ENCODE measurements at regions not wholly inside any gene's neighbourhood (a gene's known extent, or its start where the extent isn't known, plus 50 kb on each side); places are given as distances from the start of the nearest gene placed in this dataset.
"Not testable (repeated sequence)": the region's sequence is repeated elsewhere in the genome, so short reads cannot be mapped to it uniquely, and the experiment has no call there.

DNA sequence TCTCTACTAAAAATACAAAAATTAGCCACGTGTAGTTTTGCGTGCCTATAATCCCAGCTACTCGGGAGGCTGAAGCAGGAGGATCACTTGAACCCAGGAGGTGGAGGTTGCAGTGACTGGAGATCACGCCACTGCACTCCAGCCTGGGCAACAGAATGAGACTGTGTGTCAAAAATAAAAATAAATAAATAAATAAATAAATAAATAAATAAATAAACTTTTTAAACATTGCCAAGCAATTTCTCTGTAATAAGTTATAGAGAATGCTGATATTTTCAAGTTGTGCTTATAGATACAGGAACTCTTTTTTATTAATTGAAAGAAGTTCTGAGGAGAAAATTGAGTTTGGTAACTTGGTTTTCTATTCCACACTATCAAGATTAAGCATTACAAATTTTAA lies 91.9 kb upstream of the ALDH1A1 start:
- H3K36me3 Mint-ChIP-seq (ENCODE audit: low read depth); H3K4me1 Mint-ChIP-seq (ENCODE audit: low read depth); H3K27me3 Mint-ChIP-seq; H3K4me3 Mint-ChIP-seq; H3K27ac Mint-ChIP-seq; H3K9me3 Mint-ChIP-seq; intact Hi-C loops (cut with micrococcal nuclease): not testable (repeated sequence)

DNA sequence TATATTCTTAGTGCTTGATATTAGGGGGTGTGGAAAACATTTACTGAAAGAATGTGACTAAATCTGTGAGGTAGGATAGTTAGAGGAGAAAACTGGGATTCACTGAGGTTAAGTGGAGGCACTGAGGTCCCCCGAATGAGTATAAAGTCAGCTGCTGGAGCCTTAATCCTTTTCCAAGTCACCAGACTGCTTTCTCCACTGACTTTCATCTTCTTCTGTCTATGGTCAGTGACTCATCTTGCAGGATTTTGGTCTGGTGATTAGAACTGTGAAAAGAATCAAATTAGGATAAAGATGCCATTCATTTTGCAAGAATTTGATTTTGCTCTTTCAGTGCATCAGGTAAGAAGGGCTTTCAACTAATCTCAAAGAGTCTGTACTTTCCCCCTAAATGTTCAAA lies 89.3 kb upstream of the ALDH1A1 start:
- H3K4me1 Mint-ChIP-seq (ENCODE audit: low read depth), result no peaks in the 10 kb centered on the region
- no peak overlapping the region for H3K27ac Mint-ChIP-seq

DNA sequence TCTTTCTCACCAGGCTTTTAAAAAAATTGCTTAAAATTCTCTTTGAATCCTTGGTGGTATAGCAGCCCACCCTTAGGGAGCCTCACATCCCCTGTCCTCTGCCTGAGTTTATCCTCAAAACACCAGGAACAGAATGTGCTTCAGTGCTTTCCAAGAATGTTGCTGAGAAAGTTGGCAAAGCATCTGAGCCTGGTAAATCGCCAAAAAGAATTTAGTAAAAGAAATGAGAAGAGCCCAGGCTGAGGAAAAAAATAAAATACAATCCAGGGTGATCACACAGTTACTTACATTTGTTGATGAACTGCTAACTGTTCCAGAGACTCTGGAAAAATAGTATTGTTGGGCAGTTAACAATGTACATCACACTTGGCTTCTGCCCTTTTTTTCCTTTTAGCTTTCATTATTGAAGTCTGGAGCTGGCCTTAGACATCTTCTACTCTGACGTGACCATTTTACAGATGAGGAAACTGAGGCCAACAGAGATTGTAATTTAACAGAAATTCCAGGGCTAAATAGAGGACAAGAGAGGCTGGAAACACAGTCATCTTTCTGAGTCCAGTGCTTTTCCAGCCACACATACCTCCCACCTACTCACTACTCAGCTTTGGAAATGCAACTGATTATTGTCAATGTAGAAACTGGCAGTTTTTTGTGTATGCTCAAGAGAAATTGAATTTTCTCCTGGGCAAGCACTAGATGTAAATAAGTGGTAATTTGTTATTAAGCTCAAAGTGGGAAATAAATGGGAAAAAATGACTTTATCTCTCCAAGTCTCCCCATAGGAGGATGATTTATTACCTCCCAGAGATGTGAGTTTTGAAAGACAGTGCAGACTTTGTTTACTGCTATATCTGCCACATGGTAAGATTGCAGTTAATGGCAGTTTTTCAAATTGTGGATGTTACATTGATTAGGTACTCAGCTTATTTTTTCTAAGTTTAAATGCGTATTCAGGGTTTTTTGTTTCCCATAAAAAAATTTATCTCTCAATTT lies 86.7 kb upstream of the ALDH1A1 start:
- no peak overlapping the region for H3K27ac Mint-ChIP-seq
- H3K4me1 Mint-ChIP-seq (ENCODE audit: low read depth), result no peaks in the 10 kb centered on the region
- H3K9me3 Mint-ChIP-seq, result no peaks in the 10 kb centered on the region
- no peaks in the 10 kb centered on the region for H3K36me3 Mint-ChIP-seq (ENCODE audit: low read depth)
- no peak overlapping the region for H3K4me3 Mint-ChIP-seq
- H3K27me3 Mint-ChIP-seq, result no peaks in the 10 kb centered on the region
- intact Hi-C loops (cut with micrococcal nuclease), result no loop called here

More for the DNA sequence above, 89.3 kb upstream of the ALDH1A1 start:
- no peaks in the 10 kb centered on the region for H3K36me3 Mint-ChIP-seq (ENCODE audit: low read depth)
- intact Hi-C loops (cut with micrococcal nuclease), result no loop called here
- no peaks in the 10 kb centered on the region for H3K9me3 Mint-ChIP-seq
- no peaks in the 10 kb centered on the region for H3K27me3 Mint-ChIP-seq
- H3K4me3 Mint-ChIP-seq, result no peak overlapping the region

GRCh38 chr9:73038613-73039012 lies 85.8 kb upstream of the ALDH1A1 start:
- intact Hi-C loops (cut with micrococcal nuclease), result no loop called here
- Mint-ChIP-seq H3K36me3 (ENCODE audit: low read depth) (no peaks in the 10 kb centered on the region), H3K9me3 (no peaks in the 10 kb centered on the region), H3K4me3 (no peak overlapping the region), H3K27me3 (no peaks in the 10 kb centered on the region), H3K27ac (no peak overlapping the region), H3K4me1 (ENCODE audit: low read depth) (no peaks in the 10 kb centered on the region)

- H3K27me3 Mint-ChIP-seq, result no peaks in the 10 kb centered on the region
- no peaks in the 10 kb centered on the region for H3K4me1 Mint-ChIP-seq (ENCODE audit: low read depth)
- no peaks in the 10 kb centered on the region for H3K9me3 Mint-ChIP-seq
- no peak overlapping the region for H3K27ac Mint-ChIP-seq
- no peaks in the 10 kb centered on the region for H3K36me3 Mint-ChIP-seq (ENCODE audit: low read depth)
- intact Hi-C loops (cut with micrococcal nuclease), result no loop called here
- H3K4me3 Mint-ChIP-seq, result no peak overlapping the region
Observed at GRCh38 chr9:73038089-73038509, 85.2 kb upstream of the ALDH1A1 start.

GRCh38 chr9:73037613-73038012 lies 84.8 kb upstream of the ALDH1A1 start:
- Mint-ChIP-seq H3K36me3 (ENCODE audit: low read depth) (no peaks in the 10 kb centered on the region), H3K27ac (no peak overlapping the region), H3K27me3 (no peaks in the 10 kb centered on the region), H3K4me1 (ENCODE audit: low read depth) (no peaks in the 10 kb centered on the region), H3K4me3 (no peak overlapping the region), H3K9me3 (no peaks in the 10 kb centered on the region)
- intact Hi-C loops (cut with micrococcal nuclease), result no loop called here

- Mint-ChIP-seq H3K4me3 (no peak overlapping the region), H3K27me3 (no peaks in the 10 kb centered on the region), H3K9me3 (no peaks in the 10 kb centered on the region), H3K36me3 (ENCODE audit: low read depth) (no peaks in the 10 kb centered on the region), H3K27ac (no peak overlapping the region), H3K4me1 (ENCODE audit: low read depth) (no peaks in the 10 kb centered on the region)
- intact Hi-C loops (cut with micrococcal nuclease), result no loop called here
Observed at GRCh38 chr9:73034962-73035361, 82.1 kb upstream of the ALDH1A1 start.

DNA sequence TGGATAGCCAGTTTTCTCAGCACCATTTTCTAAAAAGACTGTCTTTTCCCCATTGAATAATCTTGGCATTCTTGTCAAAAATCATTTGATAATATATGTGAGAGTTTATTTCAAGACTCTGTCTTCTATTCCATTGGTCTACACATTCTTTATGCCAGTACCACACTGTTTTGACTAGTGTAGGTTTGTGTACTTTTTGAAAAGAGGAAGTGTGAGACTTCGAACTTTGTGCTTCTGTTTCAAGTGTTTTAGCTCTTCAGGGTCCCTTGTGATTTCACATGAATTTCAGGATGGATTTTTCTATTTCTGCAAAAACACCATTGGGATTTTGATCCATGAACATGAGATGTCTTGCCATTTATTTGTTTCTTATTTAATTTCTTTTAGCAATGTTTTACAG lies 78.5 kb upstream of the ALDH1A1 start:
- Mint-ChIP-seq H3K4me3 (no peak overlapping the region), H3K27me3 (no peaks in the 10 kb centered on the region), H3K4me1 (ENCODE audit: low read depth) (no peaks in the 10 kb centered on the region), H3K27ac (no peak overlapping the region), H3K9me3 (no peaks in the 10 kb centered on the region), H3K36me3 (ENCODE audit: low read depth) (no peaks in the 10 kb centered on the region)
- intact Hi-C loops (cut with micrococcal nuclease), result no loop called here

DNA sequence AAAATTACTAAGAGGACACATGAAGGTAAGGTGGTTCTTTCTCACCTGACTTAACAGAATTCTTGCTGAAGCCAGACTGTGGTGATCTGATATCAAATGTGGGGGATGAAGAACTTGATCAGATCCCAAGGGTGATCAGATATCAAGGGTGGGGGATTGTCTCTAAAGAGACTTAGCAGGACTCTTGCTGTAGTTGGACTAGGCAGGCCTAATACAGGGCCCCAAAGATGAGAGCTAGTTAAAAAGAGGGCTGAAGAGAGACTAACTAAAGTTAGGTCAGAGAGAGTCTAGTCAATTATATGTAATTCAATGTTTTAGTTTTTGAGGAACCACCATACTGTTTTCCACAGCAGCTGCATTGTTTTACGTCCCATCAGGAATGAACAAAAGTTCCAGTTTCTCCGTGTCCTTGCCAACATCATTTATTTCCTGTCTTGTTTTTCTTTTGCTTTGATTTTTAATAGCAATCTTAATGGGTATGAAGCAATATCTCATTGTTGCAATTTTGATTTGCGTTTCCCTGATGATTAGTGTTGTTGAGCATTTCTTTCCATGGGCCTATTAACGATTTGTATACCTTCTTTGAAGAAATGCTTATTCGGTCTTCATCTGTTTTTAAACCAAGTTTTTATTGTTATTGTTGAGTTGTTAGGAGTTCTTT lies 77.6 kb upstream of the ALDH1A1 start:
- Mint-ChIP-seq H3K4me3 (no peak overlapping the region), H3K9me3 (no peaks in the 10 kb centered on the region), H3K36me3 (ENCODE audit: low read depth) (no peaks in the 10 kb centered on the region), H3K27ac (no peak overlapping the region), H3K27me3 (no peaks in the 10 kb centered on the region), H3K4me1 (ENCODE audit: low read depth) (no peaks in the 10 kb centered on the region)
- intact Hi-C loops (cut with micrococcal nuclease), result no loop called here

GRCh38 chr9:73029346-73029745 lies 76.5 kb upstream of the ALDH1A1 start:
- H3K27ac Mint-ChIP-seq, result no peak overlapping the region
- intact Hi-C loops (cut with micrococcal nuclease), result no loop called here
- H3K36me3 Mint-ChIP-seq (ENCODE audit: low read depth), result no peaks in the 10 kb centered on the region
- H3K4me1 Mint-ChIP-seq (ENCODE audit: low read depth), result no peaks in the 10 kb centered on the region
- H3K9me3 Mint-ChIP-seq, result no peaks in the 10 kb centered on the region
- H3K4me3 Mint-ChIP-seq, result no peak overlapping the region
- no peaks in the 10 kb centered on the region for H3K27me3 Mint-ChIP-seq

DNA sequence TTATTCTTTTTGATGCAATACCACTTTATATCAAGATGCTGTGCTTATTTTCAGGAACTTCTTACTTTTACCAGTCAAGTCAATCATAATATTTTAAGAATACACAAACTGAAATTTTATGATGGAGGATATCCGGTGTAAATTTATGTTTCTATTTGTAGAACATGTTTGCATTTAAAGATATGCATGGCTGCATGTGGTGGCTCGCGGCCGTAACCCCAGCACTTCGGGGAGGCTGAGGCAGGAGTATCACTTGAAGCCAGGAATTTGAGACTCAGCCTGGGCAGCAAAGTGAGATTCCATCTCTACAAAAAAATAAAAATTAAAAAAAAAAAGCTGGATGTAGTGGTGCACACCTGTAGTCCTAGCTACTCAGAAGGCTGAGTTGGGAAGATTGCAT lies 73.5 kb upstream of the ALDH1A1 start:
- H3K4me3 Mint-ChIP-seq, result no peak overlapping the region
- intact Hi-C loops (cut with micrococcal nuclease), result no loop called here

DNA sequence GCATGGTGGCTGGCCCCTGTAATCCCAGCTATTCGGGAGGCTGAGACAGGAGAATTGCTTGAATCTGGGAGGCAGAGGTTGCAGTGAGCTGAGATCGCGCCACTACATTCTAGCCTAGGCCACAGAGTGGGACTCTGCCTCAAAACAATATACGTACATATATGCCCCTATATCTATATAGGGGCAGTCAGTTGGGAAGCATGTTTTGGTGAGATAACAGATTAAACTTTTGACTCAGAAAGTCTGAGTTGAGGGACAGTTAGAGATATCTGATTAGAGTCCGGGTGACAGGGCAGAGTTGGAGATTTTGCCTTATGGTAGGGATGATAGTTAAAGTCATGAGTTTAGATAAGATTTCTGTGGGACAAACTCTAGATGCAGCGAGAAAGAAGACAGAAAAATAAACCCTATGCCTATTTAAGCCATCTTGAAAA lies 71.8 kb upstream of the ALDH1A1 start:
- intact Hi-C loops (cut with micrococcal nuclease), result loop anchor here (2.0 kb wide), 1 partner anchor 158 kb away; no protein-coding TSS in a partner anchor
- H3K27ac Mint-ChIP-seq, result no peak overlapping the region
- H3K36me3 Mint-ChIP-seq (ENCODE audit: low read depth), result no peaks in the 10 kb centered on the region
- no peak overlapping the region for H3K4me3 Mint-ChIP-seq
- no peaks in the 10 kb centered on the region for H3K4me1 Mint-ChIP-seq (ENCODE audit: low read depth)
- H3K9me3 Mint-ChIP-seq, result no peaks in the 10 kb centered on the region
- no peaks in the 10 kb centered on the region for H3K27me3 Mint-ChIP-seq

More for the DNA sequence above, 73.5 kb upstream of the ALDH1A1 start:
- H3K27me3 Mint-ChIP-seq, result no peaks in the 10 kb centered on the region
- no peak overlapping the region for H3K27ac Mint-ChIP-seq
- H3K4me1 Mint-ChIP-seq (ENCODE audit: low read depth), result no peaks in the 10 kb centered on the region
- H3K9me3 Mint-ChIP-seq, result no peaks in the 10 kb centered on the region
- no peaks in the 10 kb centered on the region for H3K36me3 Mint-ChIP-seq (ENCODE audit: low read depth)

GRCh38 chr9:73023025-73023541 lies 70.2 kb upstream of the ALDH1A1 start:
- no peaks in the 10 kb centered on the region for H3K36me3 Mint-ChIP-seq (ENCODE audit: low read depth)
- no peak overlapping the region for H3K27ac Mint-ChIP-seq
- H3K4me3 Mint-ChIP-seq, result no peak overlapping the region
- no peaks in the 10 kb centered on the region for H3K4me1 Mint-ChIP-seq (ENCODE audit: low read depth)
- intact Hi-C loops (cut with micrococcal nuclease), result loop anchor here (1.0 kb wide), 2 partner anchors 152 to 166 kb away; no protein-coding TSS in a partner anchor
- H3K9me3 Mint-ChIP-seq, result no peaks in the 10 kb centered on the region
- no peaks in the 10 kb centered on the region for H3K27me3 Mint-ChIP-seq

DNA sequence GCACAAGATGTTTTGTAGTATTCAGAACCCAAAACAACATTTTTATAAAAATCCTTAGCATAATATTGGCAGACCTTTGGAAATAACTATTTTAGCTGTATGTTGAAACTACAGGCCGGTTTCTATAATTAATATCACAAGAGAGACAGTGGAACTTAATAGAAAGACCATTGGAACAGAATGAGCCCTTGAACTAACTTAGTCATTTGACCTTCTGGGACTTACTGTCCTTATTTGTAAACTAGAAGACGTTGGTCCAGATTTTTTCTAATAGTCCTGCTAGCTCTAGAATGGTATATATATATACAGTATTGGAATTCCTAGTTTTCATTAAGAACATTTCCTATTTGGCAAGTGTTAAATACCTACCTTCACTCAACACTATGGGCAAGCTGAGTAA lies 69.5 kb upstream of the ALDH1A1 start:
- intact Hi-C loops (cut with micrococcal nuclease), result no loop called here
- Mint-ChIP-seq H3K4me3 (no peak overlapping the region), H3K36me3 (ENCODE audit: low read depth) (no peaks in the 10 kb centered on the region), H3K9me3 (no peaks in the 10 kb centered on the region), H3K4me1 (ENCODE audit: low read depth) (no peaks in the 10 kb centered on the region), H3K27ac (no peak overlapping the region), H3K27me3 (no peaks in the 10 kb centered on the region)
